Lower leg skin (tissue), 4 donors: ENCODE measurements at regions not wholly inside any gene's neighbourhood (a gene's known extent, or its start where the extent isn't known, plus 50 kb on each side); places are given as distances from the start of the nearest gene placed in this dataset.

Experiments
- DNase-seq, 2 donors: peaks; one replicate each; pipeline ENCODE4 v3.0.0-alpha.2; 2019; ENCODE audit warnings: low spot score in 2 of 2
- H3K4me3 ChIP-seq: fragments of 200-600 bp; sonication (generic); 2 replicates; pipeline ENCODE4 v1.5.1; 2017; ENCODE audit warnings: mild to moderate bottlenecking, low read depth; ENCODE audit not compliant: poor library complexity, severe bottlenecking
- CTCF ChIP-seq, 3 donors: fragments of 450-650 bp; IDR thresholded peaks; one replicate each; pipeline ENCODE4 v1.5.1; 2016; ENCODE audit warnings: antibody characterized with exemption in 3 of 3, mild to moderate bottlenecking in 3 of 3, moderate library complexity in 2 of 3
- POLR2A ChIP-seq, 2 donors: fragments of 450-650 bp; IDR thresholded peaks; one replicate each; pipeline ENCODE4 v1.6.1; 2016 to 2017; ENCODE audit warnings: antibody characterized with exemption in 2 of 2, mild to moderate bottlenecking in 1 of 2, moderate library complexity in 1 of 2
- WGBS, 2 donors: methylation state at CpG; one replicate each; pipeline ENCODE4 v1.1.5; 2018; 5-methylcytosine and 5-hydroxymethylcytosine counted together
- intact Hi-C: fragments of 100-400 bp; cut with DNase I; formaldehyde crosslinking; loops from one replicate; pipeline ENCODE4 v1.15.0; 2023; ENCODE audit warnings: low total_unique reads

- no peak for DNase-seq
- TF ChIP-seq POLR2A (IDR thresholded peaks at IDR 0.05): no peak
- TF ChIP-seq CTCF (IDR thresholded peaks at IDR 0.05): no peak
- H3K4me3 ChIP-seq: no peak overlapping the region
- intact Hi-C loops: no loop called here
Observed at GRCh38 chr2:57692395-57692794, 354.2 kb upstream of the VRK2 start.

- DNase-seq: no peak
Observed at GRCh38 chr2:57693177-57693576, 353.4 kb upstream of the VRK2 start.

GRCh38 chr2:57693965-57694364 is 352.6 kb upstream of the VRK2 start:
- intact Hi-C loops: no loop called here
- no peak for DNase-seq
- 85 to 88% methylated on average over 2 of the region's 2 CpGs for WGBS, 2 donors
- no peak for TF ChIP-seq POLR2A (IDR thresholded peaks at IDR 0.05)
- TF ChIP-seq CTCF (IDR thresholded peaks at IDR 0.05): no peak
- no peak overlapping the region for H3K4me3 ChIP-seq

More at GRCh38 chr2:57693177-57693576, 353.4 kb upstream of the VRK2 start:
- TF ChIP-seq CTCF (IDR thresholded peaks at IDR 0.05): no peak
- TF ChIP-seq POLR2A (IDR thresholded peaks at IDR 0.05): no peak
- H3K4me3 ChIP-seq: no peak overlapping the region
- intact Hi-C loops: no loop called here

GRCh38 chr2:57696016-57696415 is 350.6 kb upstream of the VRK2 start:
- 75 to 76% methylated on average over 4 of the region's 4 CpGs for WGBS, 2 donors
- intact Hi-C loops: no loop called here
- TF ChIP-seq POLR2A (IDR thresholded peaks at IDR 0.05) (no peak), CTCF (IDR thresholded peaks at IDR 0.05) (no peak)
- no peak for DNase-seq
- no peak overlapping the region for H3K4me3 ChIP-seq

- no peak for TF ChIP-seq POLR2A (IDR thresholded peaks at IDR 0.05)
- no peak for DNase-seq
- intact Hi-C loops: no loop called here
- H3K4me3 ChIP-seq: no peak overlapping the region
- 64 to 70% methylated on average over 1 of the region's 1 CpG for WGBS, 2 donors
Observed at GRCh38 chr2:57698392-57698791, 348.2 kb upstream of the VRK2 start.

- TF ChIP-seq CTCF (IDR thresholded peaks at IDR 0.05) (no peak), POLR2A (IDR thresholded peaks at IDR 0.05) (no peak)
- intact Hi-C loops: no loop called here
Observed at GRCh38 chr2:57698935-57699449, 347.6 kb upstream of the VRK2 start.

More at GRCh38 chr2:57698935-57699449, 347.6 kb upstream of the VRK2 start:
- DNase-seq: no peak
- H3K4me3 ChIP-seq: no peak overlapping the region
- WGBS, 2 donors: 41 to 48% methylated on average over 2 of the region's 2 CpGs
